ENCODE measurements at regions not wholly inside any gene's neighbourhood (a gene's known extent, or its start where the extent isn't known, plus 50 kb on each side); places are given as distances from the start of the nearest gene placed in this dataset.

DNA sequence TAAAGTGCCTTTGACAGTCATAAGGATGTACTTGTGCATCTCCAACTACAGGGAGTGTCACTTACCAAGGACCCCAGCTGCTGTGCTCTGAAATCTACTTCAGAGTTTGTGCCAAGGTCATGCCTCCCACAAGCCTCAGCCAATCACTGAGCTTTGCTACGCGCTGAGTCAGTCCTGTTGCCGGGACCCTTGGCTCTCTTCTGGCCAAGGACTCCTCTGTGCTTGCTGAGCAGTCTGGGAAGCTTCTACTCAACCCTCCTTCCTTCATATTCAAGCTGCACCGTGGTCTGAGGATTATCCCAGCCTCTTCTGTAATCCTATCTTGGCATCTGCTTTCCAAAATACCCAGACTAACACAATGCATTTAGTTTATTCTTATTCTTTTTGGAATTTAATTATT is 398.9 kb upstream of the FANCL start:
- TF ChIP-seq, protein P1, sequence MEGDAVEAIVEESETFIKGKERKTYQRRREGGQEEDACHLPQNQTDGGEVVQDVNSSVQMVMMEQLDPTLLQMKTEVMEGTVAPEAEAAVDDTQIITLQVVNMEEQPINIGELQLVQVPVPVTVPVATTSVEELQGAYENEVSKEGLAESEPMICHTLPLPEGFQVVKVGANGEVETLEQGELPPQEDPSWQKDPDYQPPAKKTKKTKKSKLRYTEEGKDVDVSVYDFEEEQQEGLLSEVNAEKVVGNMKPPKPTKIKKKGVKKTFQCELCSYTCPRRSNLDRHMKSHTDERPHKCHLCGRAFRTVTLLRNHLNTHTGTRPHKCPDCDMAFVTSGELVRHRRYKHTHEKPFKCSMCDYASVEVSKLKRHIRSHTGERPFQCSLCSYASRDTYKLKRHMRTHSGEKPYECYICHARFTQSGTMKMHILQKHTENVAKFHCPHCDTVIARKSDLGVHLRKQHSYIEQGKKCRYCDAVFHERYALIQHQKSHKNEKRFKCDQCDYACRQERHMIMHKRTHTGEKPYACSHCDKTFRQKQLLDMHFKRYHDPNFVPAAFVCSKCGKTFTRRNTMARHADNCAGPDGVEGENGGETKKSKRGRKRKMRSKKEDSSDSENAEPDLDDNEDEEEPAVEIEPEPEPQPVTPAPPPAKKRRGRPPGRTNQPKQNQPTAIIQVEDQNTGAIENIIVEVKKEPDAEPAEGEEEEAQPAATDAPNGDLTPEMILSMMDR (IDR thresholded peaks at IDR 0.05), result no peak
- TF ChIP-seq POLR2AphosphoS5 (IDR thresholded peaks at IDR 0.05), result no peak
